Uterus (tissue), 3 donors: ENCODE measurements at regions not wholly inside any gene's neighbourhood (a gene's known extent, or its start where the extent isn't known, plus 50 kb on each side); places are given as distances from the start of the nearest gene placed in this dataset.

Source experiments
- DNase-seq, 2 donors: peaks; one replicate each; pipeline ENCODE4 v3.0.0-alpha.2; 2019 to 2020
- H3K27ac ChIP-seq, 2 donors: fragments of 200-600 bp; sonication (generic); 1 replicate in 1 of 2; 2 replicates in 1 of 2; pipeline ENCODE4 v1.5.1; 2016 to 2018
- H3K27me3 ChIP-seq, 2 donors: fragments of 200-600 bp; sonication (generic); one replicate each; pipeline ENCODE4 v1.5.1; 2018 to 2019; ENCODE audit warnings: control low read depth in 1 of 2
- H3K36me3 ChIP-seq, 2 donors: fragments of 200-600 bp; sonication (generic); one replicate each; pipeline ENCODE4 v1.5.1; 2019; ENCODE audit warnings: control low read depth in 1 of 2
- H3K4me1 ChIP-seq, 2 donors: fragments of 200-600 bp; sonication (generic); one replicate each; pipeline ENCODE4 v1.5.1; 2018 to 2019; ENCODE audit warnings: control low read depth in 1 of 2
- H3K4me3 ChIP-seq, 2 donors: fragments of 200-600 bp; sonication (generic); 1 replicate in 1 of 2; 2 replicates in 1 of 2; pipeline ENCODE4 v1.5.1; 2018 to 2019; ENCODE audit warnings: mild to moderate bottlenecking in 1 of 2
- H3K9me3 ChIP-seq, 2 donors: fragments of 200-600 bp; sonication (generic); one replicate each; pipeline ENCODE4 v1.5.1; 2019; ENCODE audit warnings: control low read depth in 1 of 2
- POLR2A ChIP-seq, 2 donors: fragments of 450-650 bp; IDR thresholded peaks; one replicate each; pipeline ENCODE4 v1.6.1; 2016; ENCODE audit warnings: antibody characterized with exemption in 2 of 2, mild to moderate bottlenecking in 1 of 2, moderate library complexity in 1 of 2
- intact Hi-C: fragments of 100-400 bp; cut with DNase I; formaldehyde crosslinking; loops from one replicate; pipeline ENCODE4 v1.15.1; 2023; ENCODE audit warnings: low total_unique reads
- TF ChIP-seq, protein P1 (sequence below), 4 experiments: fragments of 200-600 bp in 2 of 4; fragments of 450-650 bp in 2 of 4; sonication (generic) in 2 of 4; IDR thresholded peaks; one replicate each; pipeline ENCODE4 v1.5.1; 2016 to 2019; ENCODE audit warnings: antibody characterized with exemption in 4 of 4, mild to moderate bottlenecking in 2 of 4, moderate library complexity in 1 of 4
- donor health status: DM: yes; HTN: yes; CAD: no.

DNA sequence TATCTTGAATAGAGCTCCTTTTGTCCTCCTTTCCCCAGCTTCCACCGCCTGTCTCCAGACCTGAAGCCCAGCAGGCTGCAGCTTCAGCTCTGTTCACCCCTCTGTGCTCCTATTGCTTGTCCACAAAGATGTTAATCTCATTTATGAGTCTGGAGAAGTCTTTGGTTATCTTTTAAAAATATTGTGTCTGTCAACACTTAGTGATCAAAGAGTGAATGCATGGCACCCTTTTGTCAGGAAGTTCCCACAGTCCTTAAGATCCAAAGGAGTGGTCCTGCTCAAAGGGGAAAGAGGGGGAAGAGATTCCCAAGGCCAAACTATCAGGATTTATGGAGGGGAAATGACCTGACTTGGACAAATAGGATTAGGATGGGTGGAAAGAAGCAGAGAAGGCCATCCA is 118.9 kb downstream of the ACAA2 start:
- no peak overlapping the region for H3K27ac ChIP-seq
- H3K9me3 ChIP-seq = no peaks in the 10 kb centered on the region
- H3K27me3 ChIP-seq = no peaks in the 10 kb centered on the region
- no peak for TF ChIP-seq POLR2A (IDR thresholded peaks at IDR 0.05)
- TF ChIP-seq, protein P1, sequence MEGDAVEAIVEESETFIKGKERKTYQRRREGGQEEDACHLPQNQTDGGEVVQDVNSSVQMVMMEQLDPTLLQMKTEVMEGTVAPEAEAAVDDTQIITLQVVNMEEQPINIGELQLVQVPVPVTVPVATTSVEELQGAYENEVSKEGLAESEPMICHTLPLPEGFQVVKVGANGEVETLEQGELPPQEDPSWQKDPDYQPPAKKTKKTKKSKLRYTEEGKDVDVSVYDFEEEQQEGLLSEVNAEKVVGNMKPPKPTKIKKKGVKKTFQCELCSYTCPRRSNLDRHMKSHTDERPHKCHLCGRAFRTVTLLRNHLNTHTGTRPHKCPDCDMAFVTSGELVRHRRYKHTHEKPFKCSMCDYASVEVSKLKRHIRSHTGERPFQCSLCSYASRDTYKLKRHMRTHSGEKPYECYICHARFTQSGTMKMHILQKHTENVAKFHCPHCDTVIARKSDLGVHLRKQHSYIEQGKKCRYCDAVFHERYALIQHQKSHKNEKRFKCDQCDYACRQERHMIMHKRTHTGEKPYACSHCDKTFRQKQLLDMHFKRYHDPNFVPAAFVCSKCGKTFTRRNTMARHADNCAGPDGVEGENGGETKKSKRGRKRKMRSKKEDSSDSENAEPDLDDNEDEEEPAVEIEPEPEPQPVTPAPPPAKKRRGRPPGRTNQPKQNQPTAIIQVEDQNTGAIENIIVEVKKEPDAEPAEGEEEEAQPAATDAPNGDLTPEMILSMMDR (IDR thresholded peaks at IDR 0.05) = no peak
- no peaks in the 10 kb centered on the region for H3K4me1 ChIP-seq
- H3K4me3 ChIP-seq = no peak overlapping the region
- intact Hi-C loops = no loop called here
- no peak for DNase-seq
- no peaks in the 10 kb centered on the region for H3K36me3 ChIP-seq

DNA sequence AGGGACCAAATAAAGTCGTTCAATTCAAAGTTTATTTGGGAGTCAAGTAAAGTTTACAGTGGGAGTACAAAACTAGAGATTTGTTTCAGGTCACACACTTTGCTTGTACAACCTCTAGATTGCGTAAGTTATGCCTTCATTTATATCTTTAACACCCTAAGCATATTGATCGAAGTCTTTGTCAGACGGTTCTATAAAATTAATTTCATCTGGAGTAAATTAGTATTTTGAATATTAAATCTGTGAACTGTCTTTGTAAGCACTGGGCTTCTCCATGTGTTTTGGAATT is 119.7 kb downstream of the ACAA2 start:
- H3K36me3 ChIP-seq = no peaks in the 10 kb centered on the region
- no peak overlapping the region for H3K27ac ChIP-seq
- no peaks in the 10 kb centered on the region for H3K9me3 ChIP-seq
- TF ChIP-seq, protein P1 (IDR thresholded peaks at IDR 0.05) = no peak
- no peak for TF ChIP-seq POLR2A (IDR thresholded peaks at IDR 0.05)
- intact Hi-C loops = no loop called here
- no peaks in the 10 kb centered on the region for H3K27me3 ChIP-seq
- no peak overlapping the region for H3K4me3 ChIP-seq
- DNase-seq = no peak
- no peaks in the 10 kb centered on the region for H3K4me1 ChIP-seq

- TF ChIP-seq, protein P1 (IDR thresholded peaks at IDR 0.05) = no peak
- no peak for TF ChIP-seq POLR2A (IDR thresholded peaks at IDR 0.05)
- no peak for DNase-seq
- Histone ChIP-seq H3K4me3 (no peak overlapping the region), H3K4me1 (no peaks in the 10 kb centered on the region), H3K27ac (no peak overlapping the region), H3K9me3 (no peaks in the 10 kb centered on the region), H3K27me3 (no peaks in the 10 kb centered on the region), H3K36me3 (no peaks in the 10 kb centered on the region)
- intact Hi-C loops = no loop called here
Observed at GRCh38 chr18:49692906-49693716, 120.2 kb downstream of the ACAA2 start.

DNA sequence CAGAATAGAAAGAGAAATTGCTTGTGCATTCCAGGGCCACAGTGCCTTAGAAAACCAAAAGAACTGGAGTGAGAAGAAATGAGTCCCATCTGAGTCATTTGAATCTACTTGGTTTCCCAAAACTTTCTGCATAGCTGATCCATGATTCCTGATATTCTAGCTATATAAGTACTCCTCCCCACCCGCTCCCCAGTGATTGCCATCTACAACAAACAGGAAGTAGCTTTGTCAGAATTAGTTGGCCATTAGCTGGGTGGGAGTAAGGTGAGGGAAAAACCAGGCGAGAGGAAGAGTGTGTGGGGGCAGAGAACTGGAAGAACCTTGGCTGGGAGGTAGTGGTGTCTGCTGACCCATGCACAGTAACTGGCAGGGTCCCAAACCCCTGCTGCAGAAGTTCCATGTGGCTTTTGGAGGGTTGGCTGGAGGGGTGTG is 122.1 kb downstream of the ACAA2 start:
- no peaks in the 10 kb centered on the region for H3K9me3 ChIP-seq
- H3K27me3 ChIP-seq = no peaks in the 10 kb centered on the region
- no peak overlapping the region for H3K4me3 ChIP-seq
- intact Hi-C loops = no loop called here
- H3K4me1 ChIP-seq = no peaks in the 10 kb centered on the region
- no peaks in the 10 kb centered on the region for H3K36me3 ChIP-seq
- no peak overlapping the region for H3K27ac ChIP-seq
- no peak for TF ChIP-seq POLR2A (IDR thresholded peaks at IDR 0.05)
- TF ChIP-seq, protein P1 (IDR thresholded peaks at IDR 0.05) = no peak
- DNase-seq = no peak

DNA sequence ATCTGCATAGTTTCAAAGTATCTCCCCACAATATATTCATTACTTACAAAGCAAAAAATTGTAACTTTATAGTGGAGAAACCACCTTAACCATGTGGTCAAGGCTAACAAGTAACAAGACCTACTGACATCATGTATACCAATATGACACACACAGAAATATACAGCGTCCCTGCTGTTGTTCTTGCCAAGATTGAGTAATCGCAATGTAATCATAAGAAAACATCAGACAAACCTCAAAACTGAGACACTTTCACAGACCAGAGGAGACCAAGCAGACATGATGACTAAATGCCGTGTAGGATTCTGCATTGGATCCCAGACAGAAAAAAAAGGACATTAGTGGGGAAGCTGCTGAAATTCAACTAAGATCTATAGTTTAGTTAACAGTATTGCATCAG is 123.0 kb downstream of the ACAA2 start:
- DNase-seq = no peak
- Histone ChIP-seq H3K9me3 (no peaks in the 10 kb centered on the region), H3K27me3 (no peaks in the 10 kb centered on the region), H3K4me1 (no peaks in the 10 kb centered on the region), H3K4me3 (no peak overlapping the region), H3K36me3 (no peaks in the 10 kb centered on the region), H3K27ac (no peak overlapping the region)
- TF ChIP-seq, protein P1 (IDR thresholded peaks at IDR 0.05) = no peak
- no peak for TF ChIP-seq POLR2A (IDR thresholded peaks at IDR 0.05)
- intact Hi-C loops = no loop called here
